ENCODE measurements at regions not wholly inside any gene's neighbourhood (a gene's known extent, or its start where the extent isn't known, plus 50 kb on each side); places are given as distances from the start of the nearest gene placed in this dataset.

DNA sequence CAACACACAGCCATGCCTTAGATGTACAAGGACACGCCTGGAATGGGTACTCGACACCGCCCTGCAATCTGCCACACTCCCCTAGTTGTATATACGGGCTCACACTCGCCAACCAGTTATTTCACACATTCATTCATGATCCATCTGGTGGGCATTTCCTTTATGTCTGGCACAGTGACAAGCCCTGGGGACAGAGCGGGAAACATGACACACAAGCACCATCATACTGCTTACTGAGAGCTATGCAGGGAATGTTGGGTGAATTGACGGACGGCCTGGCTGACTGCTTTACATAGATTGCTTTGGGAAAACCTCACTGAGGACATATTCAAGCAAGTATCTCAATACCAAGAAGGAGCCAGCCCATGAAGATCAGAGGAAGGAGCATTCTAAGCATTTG, 448.0 kb upstream of the SPRED2 start:
- no peak for DNase-seq

DNA sequence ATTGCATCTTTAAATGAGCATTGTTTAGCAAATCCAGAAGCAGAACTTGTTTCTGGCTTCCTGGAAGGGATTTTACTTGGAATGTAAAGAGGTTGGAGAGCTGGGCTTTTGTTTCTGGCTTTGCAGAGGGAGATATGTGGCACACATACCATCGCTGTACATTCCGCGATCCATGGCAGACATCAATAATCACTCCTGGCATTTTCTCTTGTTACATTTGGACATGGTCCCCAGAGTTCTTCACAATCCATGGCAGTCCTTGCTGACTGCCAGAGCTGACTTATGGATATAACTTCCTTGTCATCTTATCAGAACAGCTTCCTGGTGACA, 445.6 kb upstream of the SPRED2 start:
- no peak for DNase-seq

- DNase-seq, result no peak
These were observed 445.1 kb upstream of the SPRED2 start for GRCh38 chr2:65877331-65878010.

GRCh38 chr2:65876114-65876513, 443.7 kb upstream of the SPRED2 start:
- no peak for DNase-seq

GRCh38 chr2:65870826-65871225, 438.4 kb upstream of the SPRED2 start:
- DNase-seq, result no peak

DNA sequence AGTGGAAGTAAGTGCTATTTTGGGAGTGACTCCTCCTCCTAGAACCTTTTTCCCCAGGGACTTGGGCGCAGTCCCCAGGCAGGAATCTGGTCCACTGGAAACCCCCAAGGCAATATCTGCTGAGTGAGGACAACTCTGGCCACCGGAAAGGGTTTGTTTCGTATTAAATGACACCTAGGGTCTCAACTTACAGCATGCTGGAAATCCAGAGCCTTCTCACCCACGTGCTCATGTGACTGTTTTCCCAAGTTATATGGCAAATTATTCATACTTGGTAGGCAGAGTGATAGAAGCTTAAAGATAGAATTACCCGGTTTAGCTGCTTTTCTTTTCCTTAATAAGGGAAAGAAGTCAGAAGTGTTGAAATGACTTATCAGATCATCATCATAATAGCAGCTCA, 436.9 kb upstream of the SPRED2 start:
- no peak for DNase-seq

DNA sequence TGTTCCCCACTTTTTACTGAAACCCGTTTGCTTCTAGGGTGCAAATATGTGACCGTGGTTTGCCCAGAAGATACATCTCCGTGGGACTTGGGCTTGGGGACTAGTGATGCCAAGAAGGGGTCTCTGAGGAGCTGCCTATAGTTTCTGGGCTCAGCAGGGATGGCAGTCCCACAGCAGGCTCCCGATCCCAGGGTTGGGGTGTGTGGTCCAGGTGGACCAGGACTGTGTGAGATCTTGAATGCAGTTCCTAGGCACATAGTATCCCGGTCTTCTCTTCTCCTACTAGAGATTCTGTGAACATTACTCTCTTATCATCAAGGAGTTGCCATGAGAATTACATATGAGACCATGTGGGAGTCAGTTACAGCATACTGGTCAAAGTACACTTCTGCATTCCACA, 435.8 kb upstream of the SPRED2 start:
- DNase-seq, result no peak

- DNase-seq, result no peak
These were observed 435.0 kb upstream of the SPRED2 start for GRCh38 chr2:65867446-65867845.

GRCh38 chr2:65866148-65866547, 433.7 kb upstream of the SPRED2 start:
- DNase-seq, result no peak

DNA sequence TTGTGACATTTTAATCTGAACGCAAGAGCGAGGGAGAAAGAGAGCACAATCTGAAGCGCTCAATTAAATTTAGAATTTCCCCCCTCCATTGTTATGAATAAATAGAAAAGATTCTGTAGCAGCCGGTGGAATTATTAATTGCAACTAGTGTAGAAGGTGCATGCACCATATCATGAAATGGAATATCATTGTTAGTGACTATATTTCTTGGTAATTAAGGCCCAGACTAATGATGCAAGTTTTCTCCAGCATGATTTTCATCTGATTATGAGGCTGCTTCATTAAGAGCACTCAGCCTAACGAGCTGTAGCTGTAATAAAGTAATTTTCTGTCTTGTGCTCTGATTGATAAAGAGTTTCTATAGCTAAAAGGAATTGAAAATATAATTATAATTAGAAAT, 432.2 kb upstream of the SPRED2 start:
- no peak for DNase-seq

GRCh38 chr2:65863713-65864112, 431.3 kb upstream of the SPRED2 start:
- DNase-seq, result no peak

DNA sequence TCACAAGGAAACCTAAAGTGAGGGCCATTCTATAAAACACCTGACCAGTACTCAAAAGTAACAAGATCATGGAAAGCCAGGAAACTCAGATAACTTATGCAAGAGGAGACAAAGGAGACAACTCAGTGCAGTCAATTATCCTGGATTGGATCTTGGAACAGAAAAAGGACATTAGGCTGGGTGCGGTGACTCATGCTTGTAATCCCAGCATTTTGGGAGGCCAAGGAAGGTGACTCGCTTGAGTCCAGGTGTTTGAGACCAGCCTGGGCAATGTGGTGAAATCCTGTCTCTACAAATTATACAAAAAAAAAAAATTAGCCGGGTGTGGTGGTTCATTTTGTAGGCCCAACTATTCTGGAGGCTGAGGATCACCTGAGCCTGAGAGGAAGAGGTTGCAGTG, 424.5 kb upstream of the SPRED2 start:
- no peak for DNase-seq

DNA sequence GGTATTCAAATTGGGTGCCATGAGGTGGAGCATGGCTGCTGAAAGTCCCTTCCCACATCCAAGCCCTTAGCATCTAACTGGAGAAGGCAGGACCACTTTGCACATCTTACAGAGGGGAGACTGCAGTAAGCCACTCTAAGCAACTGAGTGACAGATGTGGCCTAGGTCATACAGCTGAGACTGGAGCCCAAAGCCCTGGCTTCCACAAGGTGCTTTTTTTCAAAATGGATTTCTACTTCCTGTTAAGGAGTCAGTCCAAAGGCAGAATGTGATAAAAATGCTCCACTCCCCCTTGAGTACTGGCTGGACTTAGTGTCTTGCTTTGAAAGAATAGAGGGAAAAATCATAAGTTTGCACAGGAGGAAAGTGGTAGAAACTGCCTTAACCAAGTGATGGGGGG, 424.0 kb upstream of the SPRED2 start:
- DNase-seq, result no peak

- DNase-seq, result no peak
These were observed 418.3 kb upstream of the SPRED2 start for GRCh38 chr2:65850695-65851094.

DNA sequence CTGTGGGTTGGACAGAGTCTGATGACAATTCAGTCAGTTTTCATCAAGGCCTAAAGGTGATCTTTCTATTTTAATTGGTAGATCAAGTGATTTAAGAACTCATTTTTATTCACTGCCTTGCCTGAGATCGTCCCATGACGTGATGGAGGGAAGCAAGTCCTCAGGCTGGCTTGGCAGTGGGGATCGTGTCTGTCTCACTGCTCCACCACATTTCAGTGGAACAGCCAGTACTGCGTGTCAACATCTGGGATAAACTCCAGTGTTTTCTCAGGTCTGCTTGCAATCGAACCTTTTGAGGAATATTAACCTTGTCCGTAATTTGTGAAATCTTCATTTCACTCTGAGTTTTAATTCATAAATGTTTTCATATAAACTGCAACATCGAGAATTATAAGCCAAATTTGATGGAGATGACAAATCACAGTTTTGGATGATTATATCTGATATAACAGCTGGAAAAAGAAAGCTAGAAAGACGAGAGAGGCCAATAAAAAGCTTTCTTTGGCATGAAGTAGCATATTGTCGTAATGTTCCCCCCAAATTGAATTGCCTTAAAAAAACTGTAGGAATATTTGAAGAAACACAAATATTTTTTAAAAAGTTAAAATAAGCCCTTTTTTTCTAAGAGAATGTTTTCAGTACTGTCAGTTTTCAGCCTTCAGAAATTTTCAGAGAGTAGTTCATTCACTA, 414.7 kb upstream of the SPRED2 start:
- no peak for DNase-seq

DNA sequence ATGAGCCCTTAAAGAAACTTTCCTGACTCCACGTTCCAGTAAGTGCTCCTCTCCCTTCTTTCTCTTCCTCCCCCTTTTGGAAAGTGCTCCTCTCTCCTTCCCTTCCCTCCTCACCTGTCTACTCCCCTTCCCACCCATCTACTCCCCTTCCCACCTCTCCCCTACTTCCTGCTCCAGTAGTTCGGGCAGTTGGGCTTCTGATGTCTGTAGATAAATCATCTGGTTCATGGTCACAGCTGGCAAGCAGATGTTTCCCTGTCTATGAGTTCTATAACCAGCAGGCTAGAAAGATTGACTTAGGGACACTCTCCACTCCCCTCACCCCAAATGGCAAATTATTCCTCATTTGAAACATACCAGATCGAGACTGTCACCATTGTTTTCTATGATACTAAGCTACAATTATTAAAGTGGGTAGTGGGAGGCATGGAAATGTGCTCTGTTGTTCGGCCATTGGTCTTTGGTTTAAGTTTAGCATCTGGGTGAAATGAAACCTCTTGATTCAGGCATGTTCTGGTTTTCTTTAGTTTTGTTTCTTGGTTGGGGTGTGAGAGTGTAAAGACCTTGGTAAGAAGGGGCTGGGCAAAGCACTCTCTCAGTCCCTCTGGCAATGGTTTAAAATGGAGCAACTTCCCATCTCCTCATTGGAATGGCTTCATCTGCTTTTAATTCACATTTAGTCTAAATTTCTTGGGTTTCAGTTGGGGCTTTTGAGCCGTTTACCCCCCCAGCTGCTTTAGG, 413.2 kb upstream of the SPRED2 start:
- DNase-seq, result no peak

- DNase-seq, result no peak
These were observed 409.7 kb upstream of the SPRED2 start for GRCh38 chr2:65842104-65842503.

DNA sequence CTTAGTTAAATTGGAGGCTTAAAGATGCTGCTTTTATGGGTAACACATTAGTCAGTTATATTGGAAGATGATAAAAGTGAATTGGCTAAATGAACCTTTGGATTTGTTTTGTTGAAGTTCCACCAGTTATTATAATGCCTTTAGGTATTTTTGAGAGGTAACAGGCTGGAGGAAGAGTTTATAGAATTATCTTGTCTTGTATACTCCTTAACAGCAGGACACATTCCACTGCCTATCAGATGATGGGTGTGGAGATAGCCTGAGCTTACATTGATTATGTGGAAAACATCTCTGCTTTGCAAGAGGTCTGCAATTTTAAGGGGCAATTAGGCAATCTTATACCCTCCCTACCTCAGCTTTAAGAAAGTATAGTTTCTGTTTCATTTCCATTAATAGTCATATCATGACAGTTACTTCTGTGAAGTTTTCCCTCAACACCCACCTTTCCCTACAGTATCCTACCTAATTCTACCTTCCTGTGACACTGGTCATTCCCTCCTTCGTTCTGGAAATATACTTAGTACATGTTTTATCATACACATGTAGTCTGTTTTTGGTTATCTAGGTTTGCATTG, 403.7 kb upstream of the SPRED2 start:
- no peak for DNase-seq

GRCh38 chr2:65834771-65835475, 402.5 kb upstream of the SPRED2 start:
- DNase-seq, result no peak

- DNase-seq, result no peak
These were observed 401.7 kb upstream of the SPRED2 start for GRCh38 chr2:65834062-65834461.

GRCh38 chr2:65831509-65831908, 399.1 kb upstream of the SPRED2 start:
- no peak for DNase-seq

- DNase-seq, result no peak
These were observed 394.2 kb upstream of the SPRED2 start for GRCh38 chr2:65826567-65826966.

GRCh38 chr2:65823511-65823910, 391.1 kb upstream of the SPRED2 start:
- DNase-seq, result no peak
